HFFc6 (cell line): ENCODE measurements at regions not wholly inside any gene's neighbourhood (a gene's known extent, or its start where the extent isn't known, plus 50 kb on each side); places are given as distances from the start of the nearest gene placed in this dataset.

Experiments
- DNase-seq: peaks from one replicate; pipeline ENCODE4 v3.0.0-alpha.2; 2018
- H3K27ac Mint-ChIP-seq: 2 replicates; pipeline ENCODE4 v1.8.0; 2020; ENCODE audit warnings: mild to moderate bottlenecking, mixed read lengths
- H3K27me3 Mint-ChIP-seq: 2 replicates; pipeline ENCODE4 v1.8.0; 2021; ENCODE audit warnings: mild to moderate bottlenecking, moderate library complexity, mixed read lengths; ENCODE audit not compliant: insufficient read depth
- H3K36me3 Mint-ChIP-seq: 2 replicates; pipeline ENCODE4 v1.8.0; 2021; ENCODE audit warnings: low read depth, mixed read lengths
- H3K4me1 Mint-ChIP-seq: 2 replicates; pipeline ENCODE4 v1.8.0; 2020; ENCODE audit warnings: low read depth, mixed read lengths
- H3K4me3 Mint-ChIP-seq: 2 replicates; pipeline ENCODE4 v1.8.0; 2020; ENCODE audit warnings: mild to moderate bottlenecking, moderate library complexity, mixed read lengths
- H3K9me3 Mint-ChIP-seq: 2 replicates; pipeline ENCODE4 v1.8.0; 2020; ENCODE audit warnings: mild to moderate bottlenecking, mixed read lengths
- CTCF ChIP-seq: fragments of 200-600 bp; sonication (generic); IDR thresholded peaks from 2 replicates; pipeline ENCODE4 v1.5.0; 2021; ENCODE audit warnings: antibody characterized with exemption, mild to moderate bottlenecking

- DNase-seq, result no peak
- Mint-ChIP-seq H3K4me1 (no peaks in the 10 kb centered on the region), H3K36me3 (0 out of 2 replicates have a peak, but pooled peaks cover under 1% of the 10 kb centered on the region), H3K4me3 (no peak overlapping the region), H3K27me3 (no peaks in the 10 kb centered on the region), H3K27ac (no peak overlapping the region), H3K9me3 (peaks cover 14% of the 10 kb centered on the region)
- TF ChIP-seq CTCF, result no peak
Measured at GRCh38 chr3:165254812-165255211, 58.6 kb upstream of the SLITRK3 start.
